OCI-LY7 (cell line): ENCODE measurements at regions not wholly inside any gene's neighbourhood (a gene's known extent, or its start where the extent isn't known, plus 50 kb on each side); places are given as distances from the start of the nearest gene placed in this dataset.

ENCODE experiments used
- BruUV-seq: library from RNA; stranded (reverse); fragments of 400-500 nt; replicated peaks from 2 replicates; lab custom pipeline; 2021; lab: Mats Ljungman, UMichigan
- CTCF ChIA-PET: fragments of 300-600 bp; sonication (Branson Sonifier 250); formaldehyde crosslinking; loops from one replicate; lab custom pipeline; 2022; ENCODE audit warnings: antibody characterized with exemption; ENCODE audit not compliant: unreplicated experiment; lab: Charles Lee
- POLR2A ChIA-PET: fragments of 300-600 bp; sonication (Branson Sonifier 250); formaldehyde crosslinking; loops from one replicate; lab custom pipeline; 2022; ENCODE audit warnings: antibody characterized with exemption; lab: Charles Lee
- DNase-seq: peaks from one replicate; pipeline ENCODE4 v3.0.0-alpha.2; 2015; ENCODE audit warnings: low spot score
- H2AFZ ChIP-seq: fragments of 200-600 bp; sonication (generic), shearing (Covaris generic); 2 replicates; pipeline ENCODE4 v1.6.1; 2014; ENCODE audit warnings: mild to moderate bottlenecking, antibody characterized with exemption, low read length, moderate library complexity
- H3K27ac ChIP-seq: fragments of 200-600 bp; sonication (generic); 2 replicates; pipeline ENCODE4 v1.5.1; 2014; ENCODE audit warnings: mixed run types, low read depth, mild to moderate bottlenecking, moderate library complexity, low read length, inconsistent platforms; ENCODE audit not compliant: poor library complexity, severe bottlenecking
- H3K36me3 ChIP-seq: fragments of 200-600 bp; sonication (generic); 2 replicates; pipeline ENCODE4 v1.6.1; 2014; ENCODE audit warnings: mild to moderate bottlenecking, antibody characterized with exemption, low read length, moderate library complexity, mixed read lengths; ENCODE audit not compliant: insufficient read depth
- H3K4me1 ChIP-seq: fragments of 200-600 bp; sonication (generic); 2 replicates; pipeline ENCODE4 v1.5.1; 2014; ENCODE audit warnings: mild to moderate bottlenecking, low read length; ENCODE audit not compliant: insufficient read depth, poor library complexity, severe bottlenecking
- H3K4me2 ChIP-seq: fragments of 200-600 bp; sonication (generic); 2 replicates; pipeline ENCODE4 v1.6.1; 2014; ENCODE audit warnings: mild to moderate bottlenecking, low read length
- H3K4me3 ChIP-seq: fragments of 200-600 bp; sonication (generic); 2 replicates; pipeline ENCODE4 v1.5.1; 2014; ENCODE audit warnings: mild to moderate bottlenecking, low read depth, low read length; ENCODE audit not compliant: poor library complexity, severe bottlenecking
- H3K79me2 ChIP-seq: fragments of 200-600 bp; sonication (generic); 2 replicates; pipeline ENCODE4 v1.6.1; 2016; ENCODE audit warnings: low read depth, mild to moderate bottlenecking, low read length, moderate library complexity, mixed read lengths; ENCODE audit not compliant: insufficient read depth
- H3K9me2 ChIP-seq: fragments of 200-600 bp; sonication (generic); 2 replicates; pipeline ENCODE4 v1.6.1; 2016; ENCODE audit warnings: mild to moderate bottlenecking, low read length, mixed read lengths; ENCODE audit not compliant: insufficient read depth
- H3K9me3 ChIP-seq: fragments of 200-600 bp; sonication (generic); 2 replicates; pipeline ENCODE4 v1.6.1; 2014; ENCODE audit warnings: mild to moderate bottlenecking, mixed run types, low read length, mixed read lengths
- H4K20me1 ChIP-seq: fragments of 200-600 bp; sonication (generic); 2 replicates; pipeline ENCODE4 v1.6.1; 2014; ENCODE audit warnings: mild to moderate bottlenecking, antibody characterized with exemption, low read length, moderate library complexity, mixed read lengths; ENCODE audit not compliant: insufficient read depth
- EZH2phosphoT487 ChIP-seq: fragments of 200-600 bp; sonication (generic); IDR thresholded peaks from 2 replicates; pipeline ENCODE4 v1.6.1; 2018; ENCODE audit warnings: low read depth, borderline replicate concordance, mild to moderate bottlenecking, mixed run types, antibody characterized with exemption, low read length, moderate library complexity, mixed read lengths
- intact Hi-C: fragments of 100-400 bp; cut with micrococcal nuclease; formaldehyde crosslinking; loops from one replicate; pipeline ENCODE4 v1.10.0; 2022; ENCODE audit not compliant: unreplicated experiment
- TF ChIP-seq, protein P1 (sequence below): fragments of 200-600 bp; sonication (generic); conservative IDR thresholded peaks from 2 replicates; pipeline ENCODE4 v1.5.1; 2014; ENCODE audit warnings: mild to moderate bottlenecking, antibody characterized with exemption, low read length, moderate library complexity, mixed read lengths

- Histone ChIP-seq H3K9me3 (no peaks in the 10 kb centered on the region), H3K79me2 (no peaks in the 10 kb centered on the region), H2AFZ (no peak overlapping the region), H3K4me3 (no peak overlapping the region), H3K36me3 (no peaks in the 10 kb centered on the region), H3K4me2 (no peak overlapping the region), H3K4me1 (no peaks in the 10 kb centered on the region), H4K20me1 (no peaks in the 10 kb centered on the region), H3K9me2 (no peaks in the 10 kb centered on the region), H3K27ac (no peak overlapping the region)
- ChIA-PET POLR2A (no interaction called here), CTCF (no interaction called here)
- TF ChIP-seq, protein P1, sequence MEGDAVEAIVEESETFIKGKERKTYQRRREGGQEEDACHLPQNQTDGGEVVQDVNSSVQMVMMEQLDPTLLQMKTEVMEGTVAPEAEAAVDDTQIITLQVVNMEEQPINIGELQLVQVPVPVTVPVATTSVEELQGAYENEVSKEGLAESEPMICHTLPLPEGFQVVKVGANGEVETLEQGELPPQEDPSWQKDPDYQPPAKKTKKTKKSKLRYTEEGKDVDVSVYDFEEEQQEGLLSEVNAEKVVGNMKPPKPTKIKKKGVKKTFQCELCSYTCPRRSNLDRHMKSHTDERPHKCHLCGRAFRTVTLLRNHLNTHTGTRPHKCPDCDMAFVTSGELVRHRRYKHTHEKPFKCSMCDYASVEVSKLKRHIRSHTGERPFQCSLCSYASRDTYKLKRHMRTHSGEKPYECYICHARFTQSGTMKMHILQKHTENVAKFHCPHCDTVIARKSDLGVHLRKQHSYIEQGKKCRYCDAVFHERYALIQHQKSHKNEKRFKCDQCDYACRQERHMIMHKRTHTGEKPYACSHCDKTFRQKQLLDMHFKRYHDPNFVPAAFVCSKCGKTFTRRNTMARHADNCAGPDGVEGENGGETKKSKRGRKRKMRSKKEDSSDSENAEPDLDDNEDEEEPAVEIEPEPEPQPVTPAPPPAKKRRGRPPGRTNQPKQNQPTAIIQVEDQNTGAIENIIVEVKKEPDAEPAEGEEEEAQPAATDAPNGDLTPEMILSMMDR = no peak
- TF ChIP-seq EZH2phosphoT487 = no peak
- intact Hi-C loops = no loop called here
- no TSS peak for BruUV-seq
- DNase-seq = no peak
Observed at GRCh38 chr9:80040457-80040856, 468.7 kb downstream of the TLE4 start.

DNA sequence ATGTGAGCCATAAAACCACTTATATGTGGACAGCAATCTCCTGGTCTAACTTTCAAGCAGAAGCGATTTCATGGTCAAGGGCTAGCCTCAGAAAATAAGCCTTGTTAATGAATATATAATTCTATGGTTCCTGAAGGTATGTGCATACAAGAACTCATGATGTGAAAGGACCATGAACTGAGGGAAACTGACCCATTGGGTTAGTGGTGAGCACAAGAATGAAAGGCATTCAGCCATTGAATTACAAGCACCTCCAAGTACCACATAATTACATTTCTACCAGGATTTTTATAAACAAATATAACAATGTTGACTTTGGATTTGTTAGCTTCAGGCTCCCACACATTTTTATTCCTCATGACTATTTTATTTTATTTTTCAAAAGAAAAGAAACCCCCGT lies 459.0 kb downstream of the TLE4 start:
- no peaks in the 10 kb centered on the region for H3K36me3 ChIP-seq
- H3K4me2 ChIP-seq = no peak overlapping the region
- no peaks in the 10 kb centered on the region for H3K9me2 ChIP-seq
- H2AFZ ChIP-seq = no peak overlapping the region
- ChIA-PET CTCF (no interaction called here), POLR2A (interaction anchor here (0.7 kb wide), 1 partner anchor 11 kb away, joined by 7 read pairs; no protein-coding TSS in a partner anchor)
- H3K27ac ChIP-seq = no peak overlapping the region
- H3K9me3 ChIP-seq = no peaks in the 10 kb centered on the region
- no peaks in the 10 kb centered on the region for H3K4me1 ChIP-seq
- H3K79me2 ChIP-seq = no peaks in the 10 kb centered on the region
- no peak for DNase-seq
- BruUV-seq = no TSS peak
- TF ChIP-seq, protein P1 = no peak
- no peak for TF ChIP-seq EZH2phosphoT487
- H4K20me1 ChIP-seq = no peaks in the 10 kb centered on the region
- H3K4me3 ChIP-seq = no peak overlapping the region
- intact Hi-C loops = no loop called here

- no peak overlapping the region for H3K4me3 ChIP-seq
- no peaks in the 10 kb centered on the region for H3K36me3 ChIP-seq
- TF ChIP-seq, protein P1 = no peak
- TF ChIP-seq EZH2phosphoT487 = no peak
- no peaks in the 10 kb centered on the region for H3K79me2 ChIP-seq
- BruUV-seq = no TSS peak
- no peak for DNase-seq
- ChIA-PET CTCF (no interaction called here), POLR2A (no interaction called here)
- no peaks in the 10 kb centered on the region for H3K9me3 ChIP-seq
- H3K4me1 ChIP-seq = no peaks in the 10 kb centered on the region
- no peak overlapping the region for H3K4me2 ChIP-seq
- no peaks in the 10 kb centered on the region for H3K9me2 ChIP-seq
- H2AFZ ChIP-seq = no peak overlapping the region
- H3K27ac ChIP-seq = no peak overlapping the region
- intact Hi-C loops = no loop called here
- no peaks in the 10 kb centered on the region for H4K20me1 ChIP-seq
Observed at GRCh38 chr9:80028501-80028900, 456.7 kb downstream of the TLE4 start.
